VCaP (cell line): ENCODE measurements at regions not wholly inside any gene's neighbourhood (a gene's known extent, or its start where the extent isn't known, plus 50 kb on each side); places are given as distances from the start of the nearest gene placed in this dataset.

ENCODE experiments used
- H3K27ac ChIP-seq: fragments of 450-650 bp; 2 replicates; pipeline ENCODE4 v1.5.1; 2017
- TF ChIP-seq, protein P1 (sequence below): fragments of 450-650 bp; conservative IDR thresholded peaks from 2 replicates; pipeline ENCODE4 v1.5.1; 2017; ENCODE audit warnings: mild to moderate bottlenecking, moderate library complexity

GRCh38 chr3:106210923-106211322, 342.1 kb upstream of the CBLB start:
- TF ChIP-seq, protein P1, sequence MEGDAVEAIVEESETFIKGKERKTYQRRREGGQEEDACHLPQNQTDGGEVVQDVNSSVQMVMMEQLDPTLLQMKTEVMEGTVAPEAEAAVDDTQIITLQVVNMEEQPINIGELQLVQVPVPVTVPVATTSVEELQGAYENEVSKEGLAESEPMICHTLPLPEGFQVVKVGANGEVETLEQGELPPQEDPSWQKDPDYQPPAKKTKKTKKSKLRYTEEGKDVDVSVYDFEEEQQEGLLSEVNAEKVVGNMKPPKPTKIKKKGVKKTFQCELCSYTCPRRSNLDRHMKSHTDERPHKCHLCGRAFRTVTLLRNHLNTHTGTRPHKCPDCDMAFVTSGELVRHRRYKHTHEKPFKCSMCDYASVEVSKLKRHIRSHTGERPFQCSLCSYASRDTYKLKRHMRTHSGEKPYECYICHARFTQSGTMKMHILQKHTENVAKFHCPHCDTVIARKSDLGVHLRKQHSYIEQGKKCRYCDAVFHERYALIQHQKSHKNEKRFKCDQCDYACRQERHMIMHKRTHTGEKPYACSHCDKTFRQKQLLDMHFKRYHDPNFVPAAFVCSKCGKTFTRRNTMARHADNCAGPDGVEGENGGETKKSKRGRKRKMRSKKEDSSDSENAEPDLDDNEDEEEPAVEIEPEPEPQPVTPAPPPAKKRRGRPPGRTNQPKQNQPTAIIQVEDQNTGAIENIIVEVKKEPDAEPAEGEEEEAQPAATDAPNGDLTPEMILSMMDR, result no peak
- H3K27ac ChIP-seq, result no peak overlapping the region

DNA sequence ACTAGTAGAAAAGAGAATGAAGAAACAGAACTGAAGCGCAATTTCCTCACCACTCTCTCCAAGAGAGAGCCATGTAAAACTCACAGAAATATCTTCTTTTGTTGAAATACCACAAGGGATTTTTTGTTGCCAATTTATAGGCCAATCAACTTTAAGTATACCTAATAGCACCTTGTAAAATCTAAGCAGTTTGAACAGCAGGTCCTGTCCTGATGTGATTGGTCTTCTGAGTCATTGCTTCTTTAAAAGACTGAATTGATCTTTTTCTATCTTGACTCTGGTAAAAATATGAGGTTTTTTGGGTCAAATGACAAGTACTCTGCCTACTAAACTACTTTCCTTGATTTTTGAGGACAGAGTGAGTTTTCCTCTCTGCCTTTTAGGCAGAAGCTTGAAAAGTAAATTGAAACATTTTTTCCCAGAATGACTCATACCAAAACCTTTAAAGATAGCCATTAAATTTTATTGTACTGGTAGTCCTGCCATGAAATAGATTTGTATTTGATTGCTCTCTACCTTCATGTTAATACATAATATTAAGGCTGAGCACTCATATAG, 343.9 kb upstream of the CBLB start:
- TF ChIP-seq, protein P1, result no peak
- H3K27ac ChIP-seq, result no peak overlapping the region

DNA sequence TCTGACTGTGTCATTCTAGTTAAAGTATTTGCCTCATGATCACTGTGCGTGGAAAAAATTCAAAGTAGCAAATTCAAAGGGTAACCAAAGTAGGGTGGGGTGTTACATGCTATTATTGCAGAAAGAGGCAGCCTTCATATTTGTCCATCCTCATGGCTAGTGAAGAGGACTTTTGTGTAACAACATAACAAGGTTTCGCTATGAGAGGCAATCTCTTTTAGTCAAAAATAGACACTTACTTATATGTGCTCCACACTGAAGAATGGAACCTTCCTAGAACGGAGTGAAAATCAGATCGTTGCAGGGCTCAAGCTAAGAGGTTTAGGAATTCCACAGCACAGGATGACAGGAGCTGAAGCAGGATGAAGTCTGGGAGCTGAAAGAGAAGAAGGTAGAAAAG, 345.1 kb upstream of the CBLB start:
- H3K27ac ChIP-seq, result no peak overlapping the region

GRCh38 chr3:106214641-106215040, 345.8 kb upstream of the CBLB start:
- H3K27ac ChIP-seq, result no peak overlapping the region
- TF ChIP-seq, protein P1, result no peak

More for the DNA sequence above, 345.1 kb upstream of the CBLB start:
- TF ChIP-seq, protein P1, result no peak

- no peak overlapping the region for H3K27ac ChIP-seq
- TF ChIP-seq, protein P1, result no peak
These were observed 346.2 kb upstream of the CBLB start for GRCh38 chr3:106215047-106215446.

- TF ChIP-seq, protein P1, result no peak
- no peak overlapping the region for H3K27ac ChIP-seq
These were observed 348.9 kb upstream of the CBLB start for GRCh38 chr3:106217745-106218144.

- TF ChIP-seq, protein P1, result no peak
- H3K27ac ChIP-seq, result no peak overlapping the region
These were observed 358.3 kb upstream of the CBLB start for GRCh38 chr3:106227068-106227467.
